MCF 10A (cell line): ENCODE measurements at regions not wholly inside any gene's neighbourhood (a gene's known extent, or its start where the extent isn't known, plus 50 kb on each side); places are given as distances from the start of the nearest gene placed in this dataset.
A peak's percentile ranks its signal among the peaks of the same experiment; 100 is the strongest.

Experiments
- BruUV-seq: library from RNA; stranded (reverse); fragments of 400-500 nt; replicated peaks from 2 replicates; lab custom pipeline; 2021; lab: Mats Ljungman, UMichigan
- CTCF ChIA-PET: fragments of 300-600 bp; sonication (Branson Sonifier 250); formaldehyde crosslinking; extraction: SDS; loops from one replicate; lab custom pipeline; 2021; ENCODE audit warnings: antibody characterized with exemption, inconsistent platforms; lab: Yijun Ruan, JAX
- POLR2A ChIA-PET: fragments of 300-600, 350-650 bp; sonication (Branson Sonifier 250); formaldehyde crosslinking; extraction: SDS; loops from one replicate; lab custom pipeline; 2020; ENCODE audit warnings: antibody characterized with exemption, inconsistent platforms; lab: Yijun Ruan, JAX
- DNase-seq: peaks from one replicate; pipeline ENCODE4 v3.0.0-alpha.2; 2018; ENCODE audit not compliant: unreplicated experiment
- H3K27ac Mint-ChIP-seq: one replicate; pipeline ENCODE4 v1.8.0; 2022; ENCODE audit warnings: mild to moderate bottlenecking, low read depth, mixed read lengths; ENCODE audit not compliant: unreplicated experiment
- H3K27me3 Mint-ChIP-seq: one replicate; pipeline ENCODE4 v1.8.0; 2022; ENCODE audit warnings: mixed read lengths; ENCODE audit not compliant: insufficient read depth, unreplicated experiment
- H3K36me3 Mint-ChIP-seq: one replicate; pipeline ENCODE4 v1.8.0; 2022; ENCODE audit warnings: mild to moderate bottlenecking, moderate library complexity, mixed read lengths; ENCODE audit not compliant: insufficient read depth, unreplicated experiment
- H3K4me1 Mint-ChIP-seq: one replicate; pipeline ENCODE4 v1.8.0; 2022; ENCODE audit warnings: mixed read lengths; ENCODE audit not compliant: insufficient read depth, unreplicated experiment
- H3K4me3 Mint-ChIP-seq: one replicate; pipeline ENCODE4 v1.8.0; 2022; ENCODE audit warnings: mild to moderate bottlenecking, moderate library complexity, mixed read lengths; ENCODE audit not compliant: unreplicated experiment
- H3K9me3 Mint-ChIP-seq: one replicate; pipeline ENCODE4 v1.8.0; 2022; ENCODE audit warnings: mixed read lengths; ENCODE audit not compliant: unreplicated experiment
- intact Hi-C: fragments of 100-400 bp; cut with micrococcal nuclease; formaldehyde crosslinking; loops from 2 replicates; pipeline ENCODE4 v1.14.1; 2022
- TF ChIP-seq, protein P1 (sequence below): fragments of 200-600 bp; IDR thresholded peaks from one replicate; pipeline ENCODE4 v1.8.0; 2022; ENCODE audit warnings: antibody characterized with exemption, mild to moderate bottlenecking; ENCODE audit not compliant: unreplicated experiment

DNA sequence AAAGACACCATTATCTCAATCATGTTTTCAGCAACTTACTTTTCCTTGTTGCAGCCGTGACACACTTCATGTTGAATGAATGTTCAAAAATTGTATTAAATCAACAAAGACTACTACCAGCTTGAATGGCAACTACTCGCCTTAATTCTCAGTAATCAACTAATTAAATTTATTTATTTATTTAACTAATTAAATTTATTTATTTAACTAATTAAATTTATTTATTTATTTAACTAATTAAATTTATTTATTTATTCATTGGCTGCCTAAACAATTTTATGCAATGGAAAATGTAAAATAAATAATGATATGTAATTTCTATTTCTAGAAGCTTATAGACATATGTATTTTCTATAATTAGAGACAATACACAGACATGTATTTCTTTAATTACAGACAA is 435.4 kb downstream of the GPAM start:
- no peak for DNase-seq
- POLR2A ChIA-PET = interaction anchor here (0.5 to 1.1 kb wide), 3 partner anchors 8 to 481 kb away, joined by 3 to 4 read pairs (median 3); no protein-coding TSS in a partner anchor
- H3K27ac Mint-ChIP-seq = no peak overlapping the region
- no peaks in the 10 kb centered on the region for H3K9me3 Mint-ChIP-seq
- no peak overlapping the region for H3K4me3 Mint-ChIP-seq
- TF ChIP-seq, protein P1, sequence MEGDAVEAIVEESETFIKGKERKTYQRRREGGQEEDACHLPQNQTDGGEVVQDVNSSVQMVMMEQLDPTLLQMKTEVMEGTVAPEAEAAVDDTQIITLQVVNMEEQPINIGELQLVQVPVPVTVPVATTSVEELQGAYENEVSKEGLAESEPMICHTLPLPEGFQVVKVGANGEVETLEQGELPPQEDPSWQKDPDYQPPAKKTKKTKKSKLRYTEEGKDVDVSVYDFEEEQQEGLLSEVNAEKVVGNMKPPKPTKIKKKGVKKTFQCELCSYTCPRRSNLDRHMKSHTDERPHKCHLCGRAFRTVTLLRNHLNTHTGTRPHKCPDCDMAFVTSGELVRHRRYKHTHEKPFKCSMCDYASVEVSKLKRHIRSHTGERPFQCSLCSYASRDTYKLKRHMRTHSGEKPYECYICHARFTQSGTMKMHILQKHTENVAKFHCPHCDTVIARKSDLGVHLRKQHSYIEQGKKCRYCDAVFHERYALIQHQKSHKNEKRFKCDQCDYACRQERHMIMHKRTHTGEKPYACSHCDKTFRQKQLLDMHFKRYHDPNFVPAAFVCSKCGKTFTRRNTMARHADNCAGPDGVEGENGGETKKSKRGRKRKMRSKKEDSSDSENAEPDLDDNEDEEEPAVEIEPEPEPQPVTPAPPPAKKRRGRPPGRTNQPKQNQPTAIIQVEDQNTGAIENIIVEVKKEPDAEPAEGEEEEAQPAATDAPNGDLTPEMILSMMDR = no peak
- H3K4me1 Mint-ChIP-seq = no peaks in the 10 kb centered on the region
- no peaks in the 10 kb centered on the region for H3K36me3 Mint-ChIP-seq
- intact Hi-C loops = no loop called here
- BruUV-seq = no TSS peak
- CTCF ChIA-PET = interaction anchor here (0.5 to 1.7 kb wide), 5 partner anchors 9 to 403 kb away, joined by 3 to 9 read pairs (median 5); no protein-coding TSS in a partner anchor
- H3K27me3 Mint-ChIP-seq = peaks cover 14% of the 10 kb centered on the region

DNA sequence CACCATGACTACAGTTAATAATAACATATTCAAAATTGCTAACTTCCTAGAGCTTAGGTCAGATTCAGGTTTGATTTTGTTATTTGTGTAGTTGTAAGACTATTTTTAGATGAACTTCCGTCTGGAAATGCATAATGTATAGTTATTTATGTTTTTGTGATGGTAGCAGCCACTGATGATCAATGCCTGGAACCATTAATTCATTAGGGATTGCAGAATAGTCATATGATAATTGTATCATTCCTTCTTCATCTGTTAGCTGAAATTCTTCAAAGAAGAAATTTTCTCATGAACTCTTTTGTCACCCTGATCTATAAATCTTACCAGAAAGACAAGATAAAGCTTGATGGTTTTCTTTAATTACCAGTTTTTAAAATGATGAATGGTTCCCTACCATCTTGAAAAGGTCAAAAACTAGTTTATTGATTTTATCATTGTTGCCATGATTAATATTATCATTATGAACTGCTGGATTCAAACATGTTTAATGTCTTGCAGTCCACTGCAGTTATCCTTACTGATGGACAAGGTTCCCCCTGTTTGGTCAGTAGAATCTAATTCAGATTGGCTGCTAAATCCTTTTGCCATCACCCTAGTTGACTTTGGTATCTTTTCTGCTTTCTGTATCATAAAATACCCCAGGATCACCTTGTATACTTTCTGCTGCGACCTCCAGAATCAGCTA is 433.3 kb downstream of the GPAM start:
- Mint-ChIP-seq H3K27me3 (peaks cover 14% of the 10 kb centered on the region), H3K36me3 (no peaks in the 10 kb centered on the region), H3K27ac (no peak overlapping the region), H3K9me3 (no peaks in the 10 kb centered on the region), H3K4me3 (no peak overlapping the region), H3K4me1 (no peaks in the 10 kb centered on the region)
- intact Hi-C loops = no loop called here
- no peak for DNase-seq
- BruUV-seq = no TSS peak
- ChIA-PET CTCF (interaction anchor here (1.8 kb wide), 1 partner anchor 387 kb away, joined by 4 read pairs; no protein-coding TSS in a partner anchor), POLR2A (interaction anchor here (0.7 kb wide), 1 partner anchor 19 kb away, joined by 6 read pairs; no protein-coding TSS in a partner anchor)
- TF ChIP-seq, protein P1 = no peak

DNA sequence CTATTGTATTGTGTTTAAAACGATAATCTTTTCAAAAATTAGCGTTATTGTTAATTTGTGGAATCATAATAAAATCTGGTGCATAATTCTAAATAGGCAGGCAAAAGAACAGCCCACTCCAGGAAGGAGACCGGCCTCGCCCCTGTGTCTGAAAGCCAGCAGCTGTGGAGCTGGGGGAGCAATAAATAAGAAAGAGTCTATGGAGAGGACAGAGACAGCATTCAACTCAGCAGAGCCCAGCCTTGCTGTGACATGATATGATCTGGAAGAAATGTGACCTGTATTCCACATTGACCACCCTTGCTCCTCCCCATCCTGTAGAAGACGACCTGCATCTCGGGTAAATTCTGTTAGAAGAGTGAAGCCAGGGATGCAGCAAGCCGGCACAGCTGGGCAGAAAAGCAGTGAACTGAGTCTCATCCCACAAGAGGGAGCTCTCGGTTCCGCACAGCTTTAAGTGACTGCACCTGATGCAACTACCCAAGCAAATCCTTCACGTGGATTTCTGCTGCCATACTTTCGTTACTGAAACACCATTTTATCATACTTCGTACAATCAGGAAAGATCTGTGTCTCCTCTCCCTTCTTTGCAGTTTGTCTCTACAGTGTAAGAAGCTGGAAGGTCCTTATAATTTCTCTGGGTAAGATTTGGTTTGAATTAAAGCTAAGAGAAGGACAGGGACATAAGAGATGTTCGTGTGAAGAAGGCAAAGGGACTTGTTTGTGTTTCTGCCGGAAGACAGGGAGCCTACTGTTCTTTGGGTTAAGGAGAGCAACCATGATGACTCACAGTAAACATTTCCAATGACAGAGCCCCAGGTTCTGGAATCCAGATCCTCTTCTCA is 427.1 kb downstream of the GPAM start:
- CTCF ChIA-PET = interaction anchor here (0.6 to 4.8 kb wide), 36 partner anchors 8 to 1486 kb away, joined by 3 to 93 read pairs (median 4); partner anchors contain the start of gene ADRA2A
- H3K27ac Mint-ChIP-seq = no peak overlapping the region
- peak; percentile 71 for DNase-seq
- H3K9me3 Mint-ChIP-seq = no peaks in the 10 kb centered on the region
- H3K4me3 Mint-ChIP-seq = peak overlapping the region; percentile 26
- intact Hi-C loops = loop anchor here (1.0 to 2.0 kb wide), 3 partner anchors 234 to 558 kb away; no protein-coding TSS in a partner anchor
- H3K36me3 Mint-ChIP-seq = no peaks in the 10 kb centered on the region
- no TSS peak for BruUV-seq
- TF ChIP-seq, protein P1 = peak; percentile 49
- POLR2A ChIA-PET = interaction anchor here (0.5 to 1.0 kb wide), 4 partner anchors 8 to 734 kb away, joined by 3 to 4 read pairs (median 3); no protein-coding TSS in a partner anchor
- H3K4me1 Mint-ChIP-seq = peaks cover 8% of the 10 kb centered on the region
- H3K27me3 Mint-ChIP-seq = peaks cover 15% of the 10 kb centered on the region

DNA sequence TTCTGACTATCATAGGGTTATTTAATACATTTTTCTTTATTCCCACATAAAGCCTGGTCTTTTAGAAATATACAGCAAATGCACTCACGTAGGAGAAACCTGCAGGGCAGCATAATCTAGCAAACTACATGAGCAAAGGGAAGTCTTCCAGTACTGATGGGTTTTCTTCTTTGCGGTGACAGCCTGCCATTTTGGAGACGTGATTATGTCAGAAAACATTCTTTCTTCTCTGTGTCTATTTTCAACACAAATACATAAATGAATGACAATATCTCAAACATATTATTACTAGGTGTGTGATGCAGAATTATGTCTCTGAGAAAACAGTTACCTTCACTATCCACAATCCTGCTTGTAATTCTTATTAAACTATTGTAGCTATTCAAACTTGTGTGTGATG is 425.0 kb downstream of the GPAM start:
- TF ChIP-seq, protein P1 = no peak
- BruUV-seq = no TSS peak
- DNase-seq = no peak
- Mint-ChIP-seq H3K36me3 (no peaks in the 10 kb centered on the region), H3K27ac (no peak overlapping the region), H3K4me1 (peaks cover 13% of the 10 kb centered on the region), H3K9me3 (no peaks in the 10 kb centered on the region), H3K4me3 (no peak overlapping the region), H3K27me3 (peaks cover 25% of the 10 kb centered on the region)
- CTCF ChIA-PET = interaction anchor here (0.7 to 2.0 kb wide), 2 partner anchors 10 to 378 kb away, joined by 3 to 6 read pairs; no protein-coding TSS in a partner anchor
- POLR2A ChIA-PET = no interaction called here
- intact Hi-C loops = no loop called here
